ENCODE measurements at regions not wholly inside any gene's neighbourhood (a gene's known extent, or its start where the extent isn't known, plus 50 kb on each side); places are given as distances from the start of the nearest gene placed in this dataset.

DNA sequence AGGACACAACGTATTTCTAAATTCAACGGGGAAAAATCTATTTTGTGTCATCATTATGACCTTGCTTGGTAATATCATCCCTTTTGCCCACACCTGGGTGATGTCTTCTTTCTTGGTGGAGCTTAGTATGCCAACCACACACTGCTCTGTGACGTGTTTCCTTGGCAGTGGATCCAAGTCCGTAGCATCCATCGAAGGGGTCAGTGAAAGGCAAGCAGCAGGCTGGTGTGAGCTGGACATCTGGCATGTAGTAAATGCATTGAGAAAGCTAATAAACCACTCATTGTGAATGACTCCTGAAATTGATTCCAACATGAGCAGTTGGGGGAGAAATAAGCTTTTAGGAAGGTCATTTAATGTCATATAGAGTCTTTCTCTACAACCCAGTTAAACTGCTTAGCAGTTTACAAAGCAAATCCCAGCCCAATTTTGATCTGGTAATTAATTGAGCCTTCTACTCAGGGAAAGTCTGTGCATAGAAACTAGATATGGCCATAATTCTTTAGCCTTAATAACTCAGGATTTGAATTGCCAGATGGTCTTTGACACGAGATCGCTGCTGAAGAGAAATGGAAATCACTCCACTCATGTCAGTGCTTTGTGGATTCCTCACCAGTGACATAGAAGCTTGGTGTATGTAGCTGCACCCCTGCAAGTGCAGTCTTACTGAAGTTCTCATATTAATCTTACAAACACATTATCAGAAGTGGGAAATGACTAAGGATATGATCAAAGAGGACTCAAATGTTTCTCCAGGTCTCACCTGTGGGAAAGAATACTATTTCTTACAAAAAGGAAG is 494.8 kb downstream of the CMPK2 start:
- in situ Hi-C loops (cut with HindIII; ENCODE audit: low pct_unique_long_range_greater_than_20kb, low sequenced_read_pairs) = no loop called here
- DNase-seq (ENCODE audit: low read depth) = no peak

DNA sequence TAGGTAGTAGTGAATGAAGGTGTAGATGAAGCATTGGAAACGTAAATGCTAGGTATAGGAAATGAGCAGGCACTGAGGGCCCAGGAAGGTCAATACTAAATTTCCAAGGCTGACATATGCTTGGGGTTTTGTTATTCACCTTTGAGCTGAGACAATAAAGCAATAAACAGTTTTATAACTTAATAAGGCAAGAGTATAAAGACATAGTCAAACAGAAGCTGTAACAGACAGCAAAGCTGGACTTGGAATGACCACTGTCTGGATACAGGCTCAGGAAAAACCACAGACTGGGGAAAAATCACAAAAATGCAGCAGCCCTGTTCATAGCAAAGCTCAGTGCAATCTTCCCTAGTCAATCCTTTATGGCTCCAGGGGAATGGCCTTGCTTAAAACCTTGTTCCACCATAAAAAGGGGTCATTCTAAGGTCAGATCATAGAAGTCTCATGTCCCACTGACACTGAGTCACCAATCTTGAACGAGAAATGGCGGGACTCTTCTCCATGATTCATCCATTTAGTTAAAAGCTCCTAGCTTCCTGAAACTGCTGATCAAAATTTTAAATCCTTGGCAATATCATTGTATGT is 493.3 kb downstream of the CMPK2 start:
- in situ Hi-C loops (cut with HindIII; ENCODE audit: low pct_unique_long_range_greater_than_20kb, low sequenced_read_pairs) = no loop called here
- DNase-seq (ENCODE audit: low read depth) = peak; percentile 71

DNA sequence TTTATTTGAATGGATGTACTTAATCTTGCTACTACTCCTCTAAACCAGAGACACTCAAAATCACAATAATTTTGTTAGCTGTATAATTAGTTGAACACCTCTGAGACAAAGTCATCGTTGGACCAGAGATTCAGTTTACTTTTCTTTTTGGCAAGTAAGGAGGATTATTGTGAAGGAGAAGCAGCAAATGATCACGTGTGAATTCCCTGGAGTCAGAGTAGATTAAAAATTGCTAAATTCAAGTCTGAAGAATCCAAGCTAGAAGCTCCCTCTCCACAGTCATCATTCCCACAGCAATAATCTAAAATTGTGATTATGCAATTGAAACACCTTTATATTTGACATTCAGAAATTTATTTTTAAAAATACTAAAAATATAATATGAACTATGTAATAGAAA is 484.4 kb downstream of the CMPK2 start:
- in situ Hi-C loops (cut with HindIII; ENCODE audit: low pct_unique_long_range_greater_than_20kb, low sequenced_read_pairs) = no loop called here
- no peak for DNase-seq (ENCODE audit: low read depth)

DNA sequence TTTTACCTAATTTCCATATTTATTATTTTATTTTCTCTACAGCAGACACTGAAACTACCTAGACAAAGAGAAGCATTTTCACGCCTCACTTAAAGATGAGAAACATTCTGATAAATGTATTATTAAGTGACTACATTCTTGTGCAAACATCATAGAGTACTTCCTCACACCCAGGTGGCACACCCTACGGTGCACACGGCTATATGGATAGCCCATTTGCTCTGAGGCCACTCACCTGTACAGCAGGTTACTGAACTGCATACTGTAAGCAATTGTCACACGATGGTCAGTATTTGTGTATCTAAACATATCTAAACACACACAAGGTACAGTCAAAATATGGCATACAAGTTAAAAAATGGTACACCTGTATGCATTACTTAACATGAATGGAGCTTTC is 481.4 kb downstream of the CMPK2 start:
- in situ Hi-C loops (cut with HindIII; ENCODE audit: low pct_unique_long_range_greater_than_20kb, low sequenced_read_pairs) = no loop called here
- DNase-seq (ENCODE audit: low read depth) = no peak

DNA sequence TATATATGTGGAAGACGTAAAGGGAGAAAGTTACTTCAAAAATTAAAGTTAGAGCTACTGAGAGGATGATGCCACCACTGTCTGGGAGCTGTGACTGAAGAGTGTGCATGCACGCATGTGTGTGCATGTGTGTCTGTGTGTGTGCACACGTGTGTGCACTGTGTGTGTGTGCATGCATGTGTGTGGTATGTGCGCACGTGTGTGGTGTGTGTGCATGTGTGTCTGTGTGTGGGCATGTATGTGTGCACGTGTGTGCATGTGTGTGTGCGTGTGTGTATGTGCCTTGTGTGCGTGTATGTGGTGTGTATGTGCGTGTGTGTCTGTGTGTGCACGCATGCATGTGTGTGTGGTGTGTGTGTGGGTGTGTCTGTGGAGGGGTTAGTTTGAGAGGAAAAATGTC is 473.4 kb downstream of the CMPK2 start:
- in situ Hi-C loops (cut with HindIII; ENCODE audit: low pct_unique_long_range_greater_than_20kb, low sequenced_read_pairs) = no loop called here

DNA sequence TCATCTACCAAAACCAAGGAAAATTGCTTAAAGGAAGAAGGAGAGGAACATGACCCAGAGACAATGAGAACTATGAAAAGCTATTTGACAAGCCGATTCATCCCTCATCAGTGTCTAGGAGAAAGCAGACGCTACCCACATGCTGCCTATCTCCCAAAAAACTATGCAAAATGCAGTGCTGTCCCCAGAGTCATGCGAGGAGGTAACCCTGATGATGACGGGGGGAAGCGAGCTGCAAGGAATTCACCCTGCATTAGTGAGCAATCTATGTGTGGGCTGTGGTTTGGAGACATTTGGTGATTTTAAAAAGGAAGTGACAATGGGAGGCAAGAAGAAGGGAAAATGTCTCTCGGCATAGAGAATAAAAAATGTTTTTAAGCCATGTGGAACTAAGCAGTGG is 472.7 kb downstream of the CMPK2 start:
- in situ Hi-C loops (cut with HindIII; ENCODE audit: low pct_unique_long_range_greater_than_20kb, low sequenced_read_pairs) = no loop called here
- no peak for DNase-seq (ENCODE audit: low read depth)

More for the DNA sequence above, 473.4 kb downstream of the CMPK2 start:
- DNase-seq (ENCODE audit: low read depth) = no peak

DNA sequence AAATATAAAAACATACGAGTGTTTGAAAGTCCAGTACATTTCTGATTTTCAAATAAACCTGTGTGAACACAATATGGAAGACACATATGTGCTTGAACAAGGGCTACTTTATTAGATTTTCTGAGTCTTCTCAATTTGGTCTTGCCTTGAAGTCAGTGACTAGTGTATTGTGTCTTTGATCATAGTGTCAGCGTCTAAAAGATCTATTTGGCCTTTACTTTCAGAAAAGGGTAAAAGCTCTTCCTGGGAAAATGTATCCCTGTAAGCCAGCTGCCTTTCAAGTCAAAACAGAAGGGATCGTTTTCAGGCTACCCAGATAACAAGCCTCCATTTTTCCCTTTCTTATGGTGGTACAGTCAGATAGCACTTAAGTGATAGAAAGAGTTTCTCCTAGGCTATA is 471.9 kb downstream of the CMPK2 start:
- in situ Hi-C loops (cut with HindIII; ENCODE audit: low pct_unique_long_range_greater_than_20kb, low sequenced_read_pairs) = no loop called here
- DNase-seq (ENCODE audit: low read depth) = no peak

DNA sequence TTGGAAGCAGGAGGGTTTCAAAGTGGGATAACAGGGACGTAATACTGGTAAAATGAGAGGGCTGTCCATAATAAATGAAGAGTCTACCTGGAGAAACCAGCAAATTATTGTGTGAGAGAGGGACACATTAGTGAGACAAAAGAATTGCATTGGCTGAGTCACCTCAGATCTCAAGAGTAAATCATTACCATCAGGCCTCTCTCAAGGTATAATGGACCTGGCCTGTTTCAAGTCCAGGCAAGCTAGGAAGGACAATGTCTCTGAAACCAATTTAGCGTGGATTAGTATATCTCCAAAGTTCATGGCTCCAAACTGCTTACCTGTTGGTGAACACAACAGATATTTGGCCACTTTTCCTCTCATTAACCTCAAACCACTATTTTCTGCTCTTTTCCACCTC is 471.4 kb downstream of the CMPK2 start:
- DNase-seq (ENCODE audit: low read depth) = no peak
- in situ Hi-C loops (cut with HindIII; ENCODE audit: low pct_unique_long_range_greater_than_20kb, low sequenced_read_pairs) = no loop called here

DNA sequence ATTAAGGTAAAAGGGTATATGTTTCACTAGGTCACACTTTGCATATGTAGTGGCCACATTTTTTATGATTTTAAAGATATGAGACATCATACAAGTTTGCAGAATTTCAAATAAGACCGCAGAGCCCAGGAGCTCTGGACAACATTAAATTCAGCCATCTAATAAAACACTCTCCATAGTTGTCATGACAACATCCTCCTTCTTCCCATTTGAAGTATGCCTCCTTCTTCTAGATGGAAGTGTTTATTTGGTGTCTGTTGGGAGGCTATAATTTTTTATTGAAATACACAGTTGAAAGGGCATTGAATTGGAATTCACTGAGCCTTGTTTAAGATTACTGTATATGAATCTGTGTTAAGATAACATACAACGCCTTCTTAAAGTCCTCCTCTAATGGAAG is 467.3 kb downstream of the CMPK2 start:
- in situ Hi-C loops (cut with HindIII; ENCODE audit: low pct_unique_long_range_greater_than_20kb, low sequenced_read_pairs) = no loop called here
- DNase-seq (ENCODE audit: low read depth) = no peak

DNA sequence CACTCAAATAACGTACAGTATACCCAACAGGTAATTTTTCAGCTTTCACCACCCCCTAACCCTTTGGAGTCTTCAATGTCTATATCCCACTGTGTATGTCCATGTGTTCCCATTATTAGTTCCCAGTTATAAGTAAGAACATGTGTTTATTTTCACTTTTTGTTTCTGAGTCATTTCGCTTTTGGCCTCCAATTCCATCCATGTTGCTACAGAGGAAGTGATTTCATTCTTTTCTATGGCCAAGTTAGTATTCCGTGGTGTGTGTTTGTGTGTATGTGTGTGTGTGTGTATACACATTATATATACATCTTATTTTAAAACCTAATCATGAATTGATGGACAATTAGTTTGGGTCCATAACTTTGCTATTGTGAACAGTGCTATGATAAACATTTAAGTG is 464.4 kb downstream of the CMPK2 start:
- in situ Hi-C loops (cut with HindIII; ENCODE audit: low pct_unique_long_range_greater_than_20kb, low sequenced_read_pairs) = no loop called here

DNA sequence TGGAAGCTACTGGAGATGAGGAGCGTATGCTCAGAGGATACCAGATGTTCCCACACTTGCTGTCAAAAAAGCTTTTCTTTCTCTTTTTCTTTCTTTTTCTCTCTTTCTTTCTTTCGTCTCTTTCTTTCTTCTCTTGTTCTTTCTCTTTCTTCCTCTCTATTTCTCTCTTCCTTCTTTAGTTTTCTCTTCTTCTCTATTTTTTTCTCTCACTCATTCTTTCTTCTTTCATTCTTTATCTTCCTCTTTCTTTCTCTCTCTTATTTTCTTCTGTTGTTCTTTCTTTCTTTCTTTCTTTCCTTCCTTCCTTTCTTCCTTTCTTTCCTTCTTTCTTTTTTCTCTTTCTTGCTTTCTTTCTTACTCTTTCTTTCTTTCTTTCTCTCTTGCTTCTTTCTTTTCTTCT is 457.6 kb downstream of the CMPK2 start:
- in situ Hi-C loops (cut with HindIII; ENCODE audit: low pct_unique_long_range_greater_than_20kb, low sequenced_read_pairs) = no loop called here
- DNase-seq (ENCODE audit: low read depth) = no peak

More for the DNA sequence above, 464.4 kb downstream of the CMPK2 start:
- DNase-seq (ENCODE audit: low read depth) = no peak

DNA sequence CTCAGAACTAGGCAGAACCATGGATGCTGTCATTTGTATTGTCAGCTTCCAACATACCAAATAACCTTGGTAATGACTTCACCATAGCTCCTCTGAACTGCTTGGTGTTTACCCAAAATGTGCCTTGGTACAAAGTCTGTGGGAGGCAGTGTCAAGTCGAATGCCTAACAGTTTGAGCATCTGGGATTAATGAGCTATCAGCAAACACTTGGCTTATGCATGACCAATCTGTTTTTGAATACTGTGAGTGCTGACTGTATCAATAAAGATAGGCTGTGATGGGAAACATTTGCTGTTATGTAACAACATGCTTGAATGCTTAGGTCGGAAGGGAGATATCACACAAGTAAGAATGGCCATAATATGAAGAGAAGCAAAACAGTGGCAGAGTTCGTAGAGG is 455.4 kb downstream of the CMPK2 start:
- DNase-seq (ENCODE audit: low read depth) = no peak
- in situ Hi-C loops (cut with HindIII; ENCODE audit: low pct_unique_long_range_greater_than_20kb, low sequenced_read_pairs) = no loop called here

DNA sequence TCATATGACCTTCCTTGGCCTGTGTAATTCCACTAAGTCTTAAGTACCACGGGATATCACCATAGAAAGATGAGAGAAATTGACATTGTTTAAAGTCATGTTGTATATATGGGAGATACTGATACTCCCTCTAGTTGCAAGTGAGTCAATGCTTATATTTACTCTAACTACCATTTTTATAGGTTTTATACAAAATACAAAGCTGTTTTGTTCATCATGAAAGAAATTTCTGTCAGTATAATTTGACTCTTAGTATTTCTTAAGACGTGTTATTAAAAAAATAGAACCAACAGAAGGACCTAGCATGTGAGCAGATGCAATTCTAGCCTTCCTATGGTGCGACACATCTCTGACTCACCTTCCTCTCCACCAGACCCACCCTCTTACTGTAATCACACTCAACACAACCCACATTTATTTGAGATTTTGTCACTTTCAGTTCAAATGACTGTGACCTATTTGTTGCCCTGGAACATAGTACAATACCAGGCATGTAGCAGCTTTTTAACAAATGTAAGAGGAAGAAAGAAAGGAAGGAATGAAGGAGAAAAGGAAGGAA is 453.1 kb downstream of the CMPK2 start:
- DNase-seq (ENCODE audit: low read depth) = peak; percentile 15
- in situ Hi-C loops (cut with HindIII; ENCODE audit: low pct_unique_long_range_greater_than_20kb, low sequenced_read_pairs) = no loop called here

DNA sequence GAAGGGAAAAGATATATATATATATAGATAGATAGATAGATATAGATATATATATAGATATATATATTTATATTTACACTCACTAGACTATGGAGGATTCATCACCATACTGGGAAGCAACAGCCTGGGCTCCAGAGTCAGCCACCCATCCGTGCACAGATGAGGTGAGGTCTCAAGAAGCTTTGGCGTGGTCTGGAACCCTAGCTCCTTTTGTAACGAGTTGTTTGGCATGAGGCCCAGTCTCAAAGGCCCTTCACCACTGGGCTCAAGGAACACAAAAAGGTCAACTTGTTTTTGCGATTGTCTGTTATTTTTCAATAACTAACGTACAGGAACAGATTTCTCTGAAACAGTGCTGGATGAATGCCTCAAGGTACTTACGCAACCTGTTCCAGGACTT is 448.7 kb downstream of the CMPK2 start:
- in situ Hi-C loops (cut with HindIII; ENCODE audit: low pct_unique_long_range_greater_than_20kb, low sequenced_read_pairs) = no loop called here
- no peak for DNase-seq (ENCODE audit: low read depth)

DNA sequence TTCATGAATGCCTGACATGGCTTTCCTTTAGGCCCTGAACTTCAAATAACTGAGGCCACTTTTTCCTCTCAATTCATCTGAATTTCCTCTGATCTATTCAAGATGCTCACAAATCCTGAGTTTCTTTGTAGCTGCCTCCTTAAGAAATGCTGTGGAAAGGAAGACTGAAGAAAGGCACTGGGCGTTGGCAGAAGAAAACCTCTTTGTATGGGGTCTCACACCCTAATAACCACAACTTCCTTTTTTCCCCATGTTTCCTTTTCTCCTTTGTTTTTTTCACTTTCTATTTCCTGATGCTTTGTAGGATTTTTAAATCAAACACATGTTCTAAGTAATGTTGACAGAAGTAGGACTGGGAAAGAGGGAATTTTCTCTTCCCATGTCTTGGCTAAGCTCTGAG is 447.4 kb downstream of the CMPK2 start:
- in situ Hi-C loops (cut with HindIII; ENCODE audit: low pct_unique_long_range_greater_than_20kb, low sequenced_read_pairs) = no loop called here
- no peak for DNase-seq (ENCODE audit: low read depth)

DNA sequence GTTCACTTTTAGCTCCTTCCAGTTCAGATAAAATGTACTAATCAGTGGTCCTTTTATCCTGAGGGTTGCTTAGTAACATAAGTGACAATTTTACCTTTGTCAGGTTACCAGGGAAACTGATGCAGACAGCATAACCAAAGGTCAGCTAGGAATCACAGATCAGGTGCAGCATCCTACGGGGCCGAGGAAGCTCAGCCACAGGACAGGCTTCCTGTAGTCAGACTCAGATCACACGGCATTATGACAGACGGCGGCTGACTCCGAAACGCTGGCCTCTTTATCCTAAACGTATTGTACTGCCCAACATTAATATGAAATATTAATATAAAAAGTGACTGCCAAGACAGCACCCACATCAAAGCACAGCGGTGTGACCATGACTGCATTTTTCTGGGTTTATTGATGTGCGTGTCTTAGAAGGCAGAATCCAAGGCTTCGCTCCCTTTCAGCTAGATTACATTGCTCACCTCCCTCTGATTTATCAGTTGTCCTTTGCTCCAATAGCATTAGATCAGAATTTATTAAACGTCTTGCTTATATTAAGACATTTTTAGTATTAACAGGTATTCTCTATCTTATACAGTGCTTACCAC is 444.5 kb downstream of the CMPK2 start:
- in situ Hi-C loops (cut with HindIII; ENCODE audit: low pct_unique_long_range_greater_than_20kb, low sequenced_read_pairs) = no loop called here
- DNase-seq (ENCODE audit: low read depth) = no peak

DNA sequence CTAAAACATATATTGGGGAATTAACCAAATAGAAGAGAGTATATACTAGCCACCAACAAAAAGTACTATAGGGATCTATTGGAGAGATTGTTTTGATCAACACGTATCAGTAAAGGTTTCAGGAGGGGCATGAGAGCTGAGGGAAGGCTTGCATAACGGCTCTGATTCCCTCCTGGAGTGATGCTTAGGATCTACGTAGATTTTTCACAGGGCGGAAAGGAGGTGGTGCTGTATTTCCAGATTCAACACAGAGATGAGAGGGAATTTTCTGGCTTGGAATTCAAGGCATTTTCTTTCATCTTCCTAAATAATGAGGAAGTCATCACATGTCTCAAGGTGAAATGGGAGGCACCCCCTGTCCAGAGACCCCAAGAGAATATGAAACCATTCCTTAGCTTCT is 443.8 kb downstream of the CMPK2 start:
- in situ Hi-C loops (cut with HindIII; ENCODE audit: low pct_unique_long_range_greater_than_20kb, low sequenced_read_pairs) = no loop called here
- DNase-seq (ENCODE audit: low read depth) = no peak

DNA sequence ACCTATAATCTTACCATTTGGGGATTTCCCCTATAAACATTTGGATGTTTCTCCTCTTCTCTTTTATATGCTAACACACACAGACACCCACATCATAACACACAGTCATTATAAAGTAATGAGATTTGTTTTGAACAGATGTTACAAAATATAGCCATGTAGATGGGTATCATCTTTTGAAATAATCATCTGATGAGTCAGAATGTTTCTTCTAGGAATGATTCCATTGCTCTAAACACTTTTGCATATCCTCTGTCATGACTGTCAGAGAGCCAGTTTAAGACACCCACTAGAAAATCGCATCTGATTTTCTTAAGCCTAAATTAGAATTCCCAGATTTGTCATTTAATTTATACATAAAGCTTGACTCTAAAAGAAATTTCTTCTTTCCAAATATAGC is 442.6 kb downstream of the CMPK2 start:
- no peak for DNase-seq (ENCODE audit: low read depth)
- in situ Hi-C loops (cut with HindIII; ENCODE audit: low pct_unique_long_range_greater_than_20kb, low sequenced_read_pairs) = no loop called here

DNA sequence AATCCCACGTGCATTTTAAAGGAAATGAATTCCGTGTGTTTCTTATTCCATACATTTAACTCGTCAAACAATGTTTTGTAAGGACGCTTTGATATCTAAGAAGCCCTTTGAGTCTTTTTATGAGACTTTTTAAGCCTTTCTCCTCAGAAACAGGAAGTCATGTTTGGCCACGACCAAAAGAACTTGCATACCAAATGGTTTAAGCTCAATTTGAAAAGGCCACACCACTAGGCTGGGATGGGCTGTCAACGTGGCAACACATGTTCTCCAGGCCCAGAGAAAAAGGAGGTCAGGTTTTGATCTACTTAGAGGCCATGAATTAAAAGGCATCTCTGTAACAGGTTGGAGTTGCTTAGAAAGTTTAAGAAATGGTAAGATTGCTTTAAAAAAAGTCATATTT is 441.8 kb downstream of the CMPK2 start:
- no peak for DNase-seq (ENCODE audit: low read depth)
- in situ Hi-C loops (cut with HindIII; ENCODE audit: low pct_unique_long_range_greater_than_20kb, low sequenced_read_pairs) = no loop called here

DNA sequence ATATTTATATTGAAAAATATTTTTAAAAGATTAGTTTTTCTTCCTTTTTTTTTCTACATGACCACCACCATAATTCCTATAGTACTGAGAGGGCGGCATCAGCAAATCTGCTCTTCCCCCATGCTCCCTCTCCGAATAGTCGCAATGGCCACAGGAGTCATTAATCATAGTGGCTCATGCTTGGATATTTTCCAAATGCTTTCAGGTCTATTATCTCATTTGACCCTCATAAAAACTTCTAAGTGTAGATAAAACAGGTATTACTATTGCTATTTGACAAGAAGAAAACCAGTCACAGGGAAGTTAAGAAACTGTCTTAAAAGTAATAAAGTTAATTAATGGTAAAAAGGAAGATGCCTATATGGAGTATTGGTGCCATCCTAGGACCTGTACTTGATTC is 440.7 kb downstream of the CMPK2 start:
- in situ Hi-C loops (cut with HindIII; ENCODE audit: low pct_unique_long_range_greater_than_20kb, low sequenced_read_pairs) = no loop called here
- no peak for DNase-seq (ENCODE audit: low read depth)
